K562 (cell line): ENCODE measurements at regions not wholly inside any gene's neighbourhood (a gene's known extent, or its start where the extent isn't known, plus 50 kb on each side); places are given as distances from the start of the nearest gene placed in this dataset.

Experiments used
- CTCF ChIP-seq, 3 experiments: IDR thresholded peaks in 2 of 3; conservative IDR thresholded peaks in 1 of 3; 2 replicates each; pipeline ENCODE4 v1.5.1; 2011 to 2012; ENCODE audit warnings: low read length in 3 of 3, mild to moderate bottlenecking in 3 of 3, control low read depth in 2 of 3, improper control_type of control experiment in 1 of 3, inconsistent platforms in 1 of 3, low read depth in 1 of 3, mixed read lengths in 1 of 3, moderate library complexity in 1 of 3; ENCODE audit not compliant: insufficient read depth in 2 of 3
- GABPB1 ChIP-seq: sonication (generic); formaldehyde crosslinking; IDR thresholded peaks from 2 replicates; pipeline ENCODE4 v1.8.0; 2022; ENCODE audit warnings: mild to moderate bottlenecking, missing genetic modification reagents
- NFRKB ChIP-seq: fragments of 450-650 bp; IDR thresholded peaks from 2 replicates; pipeline ENCODE4 v1.6.1; 2016; ENCODE audit warnings: low read depth
- RAD21 ChIP-seq, 2 experiments: fragments of 250-450 bp in 1 of 2; fragments of 450-650 bp in 1 of 2; sonication (Bioruptor Pico) in 1 of 2; formaldehyde crosslinking in 1 of 2; IDR thresholded peaks in 1 of 2; conservative IDR thresholded peaks in 1 of 2; 2 replicates each; pipeline versions ENCODE4 v1.4.0 to v1.8.0; 2020 to 2022; ENCODE audit warnings: mild to moderate bottlenecking in 2 of 2, moderate library complexity in 1 of 2
- SP1 ChIP-seq: sonication (generic); formaldehyde crosslinking; IDR thresholded peaks from 2 replicates; pipeline ENCODE4 v1.8.1; 2022; ENCODE audit warnings: mild to moderate bottlenecking, missing genetic modification reagents
- TAF1 ChIP-seq: IDR thresholded peaks from 2 replicates; pipeline ENCODE4 v1.6.1; 2011; ENCODE audit warnings: mild to moderate bottlenecking, low read length, moderate library complexity; ENCODE audit not compliant: insufficient read depth, control insufficient read depth, severe bottlenecking; ENCODE audit errors: extremely low read depth
- TAF15 ChIP-seq: fragments of 200-400 bp; formaldehyde crosslinking; IDR thresholded peaks from 2 replicates; pipeline ENCODE4 v1.6.1; 2017; ENCODE audit warnings: mild to moderate bottlenecking, low read depth, low read length, moderate library complexity
- YY1 ChIP-seq, 3 experiments: IDR thresholded peaks; 2 replicates each; pipeline ENCODE4 v1.6.1; 2011; ENCODE audit warnings: low read length in 2 of 3, mild to moderate bottlenecking in 2 of 3, moderate library complexity in 2 of 3, borderline replicate concordance in 1 of 3, control low read depth in 1 of 3, low read depth in 1 of 3; ENCODE audit not compliant: insufficient read depth in 3 of 3, insufficient replicate concordance in 2 of 3, control insufficient read depth in 1 of 3, insufficient read length in 1 of 3; ENCODE audit errors: extremely low read depth in 1 of 3
- ZFPM2 ChIP-seq: fragments of 250-450 bp; sonication (Bioruptor Pico); IDR thresholded peaks from 2 replicates; pipeline ENCODE4 v1.5.1; 2022; ENCODE audit warnings: mild to moderate bottlenecking
- ZNF174 ChIP-seq: fragments of 250-450 bp; sonication (Bioruptor Pico); IDR thresholded peaks from 2 replicates; pipeline ENCODE4 v1.4.0; 2020; ENCODE audit warnings: mild to moderate bottlenecking
- ZNF212 ChIP-seq: fragments of 450-650 bp; formaldehyde crosslinking; IDR thresholded peaks from 2 replicates; pipeline ENCODE4 v1.4.0; 2020; ENCODE audit warnings: mild to moderate bottlenecking
- ZNF592 ChIP-seq: fragments of 450-650 bp; IDR thresholded peaks from 2 replicates; pipeline ENCODE4 v1.6.1; 2017; ENCODE audit warnings: antibody characterized with exemption, mild to moderate bottlenecking
- TF ChIP-seq, protein P1 (sequence below): sonication (generic); formaldehyde crosslinking; IDR thresholded peaks from 2 replicates; pipeline ENCODE4 v1.8.1; 2023; ENCODE audit warnings: mild to moderate bottlenecking, missing genetic modification reagents, moderate library complexity
- TF ChIP-seq, protein P2 (sequence below): sonication (generic); formaldehyde crosslinking; IDR thresholded peaks from 2 replicates; pipeline ENCODE4 v1.4.0; 2020; ENCODE audit warnings: mild to moderate bottlenecking, missing genetic modification reagents

DNA sequence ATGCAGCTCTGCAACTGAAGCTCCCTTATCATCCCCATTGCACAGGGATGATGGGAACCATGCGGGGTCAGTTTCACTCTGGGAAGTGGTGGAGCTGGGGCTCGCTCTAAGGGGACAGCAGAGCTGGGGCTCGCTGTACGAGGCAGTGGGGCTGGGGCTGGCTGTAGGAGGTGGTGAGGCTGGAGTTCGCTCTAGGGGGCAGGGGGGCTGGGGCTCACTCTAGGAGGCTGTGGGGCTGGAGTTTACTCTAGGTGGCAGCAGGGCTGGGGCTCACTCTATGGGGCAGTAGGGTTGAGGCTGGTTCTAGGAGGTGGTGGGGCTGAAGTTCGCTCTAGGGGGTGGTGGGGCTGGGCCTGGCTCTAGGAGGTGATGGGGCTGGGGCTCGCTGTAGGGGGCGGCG is 99.1 kb downstream of the UQCRFS1 start:
- TF ChIP-seq TAF1 (no peak), CTCF (IDR thresholded peaks at IDR 0.05 in 2 of 3, conservative IDR thresholded peaks at IDR 0.05 in 1 of 3; ENCODE audit: insufficient read depth in 2 of 3, low read depth in 1 of 3, low read length in 3 of 3) (no peak), NFRKB (no peak), ZNF592 (no peak), ZNF174 (CRISPR knock-in tag) (no peak), GABPB1 (CRISPR knock-in tag) (no peak), SP1 (CRISPR knock-in tag) (no peak), TAF15 (no peak), ZFPM2 (CRISPR knock-in tag) (no peak), ZNF212 (CRISPR knock-in tag) (no peak), RAD21 (CRISPR knock-in tag; conservative IDR thresholded peaks at IDR 0.05 in 1 of 2, IDR thresholded peaks at IDR 0.05 in 1 of 2) (no peak), YY1 (IDR thresholded peaks at IDR 0.05; ENCODE audit: borderline replicate concordance in 1 of 3, control insufficient read depth in 1 of 3, extremely low read depth in 1 of 3, insufficient read depth in 3 of 3, insufficient read length in 1 of 3, insufficient replicate concordance in 2 of 3, low read depth in 1 of 3, low read length in 2 of 3) (no peak)
- TF ChIP-seq, protein P1, sequence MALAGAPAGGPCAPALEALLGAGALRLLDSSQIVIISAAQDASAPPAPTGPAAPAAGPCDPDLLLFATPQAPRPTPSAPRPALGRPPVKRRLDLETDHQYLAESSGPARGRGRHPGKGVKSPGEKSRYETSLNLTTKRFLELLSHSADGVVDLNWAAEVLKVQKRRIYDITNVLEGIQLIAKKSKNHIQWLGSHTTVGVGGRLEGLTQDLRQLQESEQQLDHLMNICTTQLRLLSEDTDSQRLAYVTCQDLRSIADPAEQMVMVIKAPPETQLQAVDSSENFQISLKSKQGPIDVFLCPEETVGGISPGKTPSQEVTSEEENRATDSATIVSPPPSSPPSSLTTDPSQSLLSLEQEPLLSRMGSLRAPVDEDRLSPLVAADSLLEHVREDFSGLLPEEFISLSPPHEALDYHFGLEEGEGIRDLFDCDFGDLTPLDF (CRISPR knock-in tag), result no peak
- TF ChIP-seq, protein P2, sequence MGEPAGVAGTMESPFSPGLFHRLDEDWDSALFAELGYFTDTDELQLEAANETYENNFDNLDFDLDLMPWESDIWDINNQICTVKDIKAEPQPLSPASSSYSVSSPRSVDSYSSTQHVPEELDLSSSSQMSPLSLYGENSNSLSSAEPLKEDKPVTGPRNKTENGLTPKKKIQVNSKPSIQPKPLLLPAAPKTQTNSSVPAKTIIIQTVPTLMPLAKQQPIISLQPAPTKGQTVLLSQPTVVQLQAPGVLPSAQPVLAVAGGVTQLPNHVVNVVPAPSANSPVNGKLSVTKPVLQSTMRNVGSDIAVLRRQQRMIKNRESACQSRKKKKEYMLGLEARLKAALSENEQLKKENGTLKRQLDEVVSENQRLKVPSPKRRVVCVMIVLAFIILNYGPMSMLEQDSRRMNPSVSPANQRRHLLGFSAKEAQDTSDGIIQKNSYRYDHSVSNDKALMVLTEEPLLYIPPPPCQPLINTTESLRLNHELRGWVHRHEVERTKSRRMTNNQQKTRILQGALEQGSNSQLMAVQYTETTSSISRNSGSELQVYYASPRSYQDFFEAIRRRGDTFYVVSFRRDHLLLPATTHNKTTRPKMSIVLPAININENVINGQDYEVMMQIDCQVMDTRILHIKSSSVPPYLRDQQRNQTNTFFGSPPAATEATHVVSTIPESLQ, result no peak
